ENCODE measurements at regions not wholly inside any gene's neighbourhood (a gene's known extent, or its start where the extent isn't known, plus 50 kb on each side); places are given as distances from the start of the nearest gene placed in this dataset.

DNA sequence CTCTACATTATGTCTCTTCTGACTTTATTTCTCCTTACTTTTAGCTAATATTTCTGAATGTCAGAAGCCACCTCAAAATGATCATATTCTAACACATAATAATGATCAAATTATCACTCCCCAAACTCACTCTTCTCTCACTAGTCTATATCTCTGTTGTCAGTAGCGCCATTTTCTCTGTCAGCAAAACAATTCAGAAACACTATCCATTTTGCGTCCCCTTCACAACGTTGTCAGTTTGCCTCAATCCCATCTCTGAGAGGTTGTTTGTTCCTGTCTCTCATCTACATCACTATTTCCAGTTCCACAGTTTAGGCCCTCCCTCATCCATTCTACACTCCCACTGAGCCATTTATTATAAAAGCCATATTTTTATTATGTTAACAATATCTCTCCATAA is 1376.3 kb upstream of the ACVR2A start:
- DNase-seq: no peak
- H3K9me3 ChIP-seq (ENCODE audit: control extremely low read depth in 1 of 5, control insufficient read depth in 4 of 5, insufficient read depth in 2 of 5, low read depth in 1 of 5, low read length in 4 of 5): peaks cover 0 to 3% (median 0%) of the 10 kb centered on the region in 5 experiments
- no peak overlapping the region for H3K27ac ChIP-seq (ENCODE audit: insufficient read depth in 1 of 2, low read depth in 1 of 2, low read length in 2 of 2, poor library complexity in 1 of 2, severe bottlenecking in 2 of 2)
- POLR2A ChIA-PET: no interaction called here
- no peak overlapping the region for H3K4me3 ChIP-seq (ENCODE audit: control insufficient read depth in 1 of 7, extremely low read depth in 1 of 7, insufficient read depth in 4 of 7, low read depth in 2 of 7, low read length in 6 of 7)
- H3K27me3 ChIP-seq (replicated peaks in 2 of 5; ENCODE audit: control insufficient read depth in 4 of 5, insufficient read depth in 5 of 5, low read length in 4 of 5): no peaks in the 10 kb centered on the region
- WGBS (ENCODE audit: insufficient coverage): 97% methylated on average over 3 of the region's 3 CpGs
- no peaks in the 10 kb centered on the region for H3K36me3 ChIP-seq (ENCODE audit: control insufficient read depth in 4 of 4, insufficient read depth in 4 of 4, low read length in 3 of 4)
- CTCF ChIA-PET: no interaction called here
- no peaks in the 10 kb centered on the region for H3K4me1 ChIP-seq (ENCODE audit: control extremely low read depth in 1 of 4, control insufficient read depth in 4 of 4, insufficient read depth in 4 of 4, low read length in 3 of 4)

DNA sequence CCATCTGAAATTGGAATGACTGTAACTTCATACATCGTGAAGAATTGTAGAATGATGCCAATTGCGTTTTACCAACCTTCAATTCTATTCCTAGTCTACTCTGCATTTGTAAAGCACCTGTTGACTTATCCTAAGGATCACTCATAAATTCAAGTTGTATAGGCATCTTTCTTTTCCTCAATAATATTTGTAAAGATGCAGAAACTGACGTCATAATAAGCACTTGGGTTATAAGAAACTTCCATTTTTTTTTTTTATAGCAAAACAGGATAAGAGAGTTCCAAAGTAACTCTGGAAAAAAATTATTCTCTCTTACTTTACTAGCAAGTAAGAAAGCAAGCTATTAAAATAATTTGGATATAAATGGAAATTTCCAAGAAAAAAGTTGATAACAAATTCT is 1377.4 kb upstream of the ACVR2A start:
- H3K4me3 ChIP-seq (ENCODE audit: control insufficient read depth in 1 of 7, extremely low read depth in 1 of 7, insufficient read depth in 4 of 7, low read depth in 2 of 7, low read length in 6 of 7): no peak overlapping the region
- no peak overlapping the region for H3K27ac ChIP-seq (ENCODE audit: insufficient read depth in 1 of 2, low read depth in 1 of 2, low read length in 2 of 2, poor library complexity in 1 of 2, severe bottlenecking in 2 of 2)
- no peak for DNase-seq
- H3K4me1 ChIP-seq (ENCODE audit: control extremely low read depth in 1 of 4, control insufficient read depth in 4 of 4, insufficient read depth in 4 of 4, low read length in 3 of 4): no peaks in the 10 kb centered on the region
- H3K36me3 ChIP-seq (ENCODE audit: control insufficient read depth in 4 of 4, insufficient read depth in 4 of 4, low read length in 3 of 4): no peaks in the 10 kb centered on the region
- H3K27me3 ChIP-seq (replicated peaks in 2 of 5; ENCODE audit: control insufficient read depth in 4 of 5, insufficient read depth in 5 of 5, low read length in 4 of 5): no peaks in the 10 kb centered on the region
- CTCF ChIA-PET: no interaction called here
- POLR2A ChIA-PET: no interaction called here
- WGBS (ENCODE audit: insufficient coverage): 92% methylated on average over 2 of the region's 3 CpGs
- peaks cover 0 to 3% (median 0%) of the 10 kb centered on the region in 5 experiments for H3K9me3 ChIP-seq (ENCODE audit: control extremely low read depth in 1 of 5, control insufficient read depth in 4 of 5, insufficient read depth in 2 of 5, low read depth in 1 of 5, low read length in 4 of 5)

DNA sequence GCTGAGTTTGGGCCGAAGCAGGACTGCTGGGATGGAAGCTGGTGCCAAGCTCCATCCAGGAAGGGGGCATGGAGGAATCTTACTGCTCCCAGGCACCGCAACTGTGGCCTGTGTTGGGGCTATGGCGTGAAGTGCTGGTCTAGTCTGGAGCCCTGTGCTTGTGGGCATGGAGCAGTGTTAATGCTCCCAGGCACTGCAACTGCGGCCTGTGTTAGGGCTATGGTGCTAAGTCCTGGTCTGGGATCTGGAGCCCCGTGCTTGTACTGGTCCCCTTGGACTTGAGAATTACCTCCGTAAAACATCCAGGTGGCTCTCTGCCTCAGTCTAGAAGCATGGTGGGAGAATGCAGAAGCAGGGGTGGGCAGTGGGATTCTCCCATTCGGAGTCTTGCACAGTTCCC is 1379.4 kb upstream of the ACVR2A start:
- no peak for DNase-seq
- POLR2A ChIA-PET: no interaction called here
- Histone ChIP-seq H3K27ac (ENCODE audit: insufficient read depth in 1 of 2, low read depth in 1 of 2, low read length in 2 of 2, poor library complexity in 1 of 2, severe bottlenecking in 2 of 2) (no peak overlapping the region), H3K9me3 (ENCODE audit: control extremely low read depth in 1 of 5, control insufficient read depth in 4 of 5, insufficient read depth in 2 of 5, low read depth in 1 of 5, low read length in 4 of 5) (peaks cover 0 to 3% (median 0%) of the 10 kb centered on the region in 5 experiments), H3K4me1 (ENCODE audit: control extremely low read depth in 1 of 4, control insufficient read depth in 4 of 4, insufficient read depth in 4 of 4, low read length in 3 of 4) (no peaks in the 10 kb centered on the region), H3K27me3 (replicated peaks in 2 of 5; ENCODE audit: control insufficient read depth in 4 of 5, insufficient read depth in 5 of 5, low read length in 4 of 5) (no peaks in the 10 kb centered on the region), H3K36me3 (ENCODE audit: control insufficient read depth in 4 of 4, insufficient read depth in 4 of 4, low read length in 3 of 4) (no peaks in the 10 kb centered on the region), H3K4me3 (ENCODE audit: control insufficient read depth in 1 of 7, extremely low read depth in 1 of 7, insufficient read depth in 4 of 7, low read depth in 2 of 7, low read length in 6 of 7) (no peak overlapping the region)
- CTCF ChIA-PET: interaction anchor here (0.6 kb wide), 1 partner anchor 20 kb away, joined by 3 read pairs; no protein-coding TSS in a partner anchor
- 94% methylated on average over 6 of the region's 7 CpGs for WGBS (ENCODE audit: insufficient coverage)

DNA sequence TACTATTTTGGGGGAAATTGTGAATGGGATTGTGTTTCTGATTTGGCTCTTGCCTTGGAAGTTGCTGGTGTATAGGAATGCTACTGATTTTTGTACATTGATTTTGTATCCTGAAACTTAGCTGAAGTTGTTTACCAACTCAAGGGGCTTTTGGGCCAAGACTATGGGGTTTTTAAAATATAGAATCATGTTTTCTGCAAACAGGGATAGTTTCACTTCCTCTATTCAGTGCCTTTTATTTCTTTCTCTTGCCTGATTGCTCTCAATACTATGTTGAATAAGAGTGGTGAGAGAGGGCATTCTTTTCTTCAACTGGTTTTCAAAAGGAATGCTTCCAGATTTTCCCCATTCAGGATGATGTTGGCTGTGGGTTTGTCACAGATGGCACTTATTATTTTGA is 1383.8 kb upstream of the ACVR2A start:
- no peak overlapping the region for H3K4me3 ChIP-seq (ENCODE audit: control insufficient read depth in 1 of 7, extremely low read depth in 1 of 7, insufficient read depth in 4 of 7, low read depth in 2 of 7, low read length in 6 of 7)
- ChIA-PET CTCF (interaction anchor here (1.2 kb wide), 1 partner anchor 20 kb away, joined by 3 read pairs; no protein-coding TSS in a partner anchor), POLR2A (no interaction called here)
- no peaks in the 10 kb centered on the region for H3K4me1 ChIP-seq (ENCODE audit: control extremely low read depth in 1 of 4, control insufficient read depth in 4 of 4, insufficient read depth in 4 of 4, low read length in 3 of 4)
- no peak for DNase-seq
- no peak overlapping the region for H3K27ac ChIP-seq (ENCODE audit: insufficient read depth in 1 of 2, low read depth in 1 of 2, low read length in 2 of 2, poor library complexity in 1 of 2, severe bottlenecking in 2 of 2)
- peaks cover 0 to 17% (median 4%) of the 10 kb centered on the region in 5 experiments for H3K9me3 ChIP-seq (ENCODE audit: control extremely low read depth in 1 of 5, control insufficient read depth in 4 of 5, insufficient read depth in 2 of 5, low read depth in 1 of 5, low read length in 4 of 5)
- H3K36me3 ChIP-seq (ENCODE audit: control insufficient read depth in 4 of 4, insufficient read depth in 4 of 4, low read length in 3 of 4): no peaks in the 10 kb centered on the region
- H3K27me3 ChIP-seq (replicated peaks in 2 of 5; ENCODE audit: control insufficient read depth in 4 of 5, insufficient read depth in 5 of 5, low read length in 4 of 5): no peaks in the 10 kb centered on the region

DNA sequence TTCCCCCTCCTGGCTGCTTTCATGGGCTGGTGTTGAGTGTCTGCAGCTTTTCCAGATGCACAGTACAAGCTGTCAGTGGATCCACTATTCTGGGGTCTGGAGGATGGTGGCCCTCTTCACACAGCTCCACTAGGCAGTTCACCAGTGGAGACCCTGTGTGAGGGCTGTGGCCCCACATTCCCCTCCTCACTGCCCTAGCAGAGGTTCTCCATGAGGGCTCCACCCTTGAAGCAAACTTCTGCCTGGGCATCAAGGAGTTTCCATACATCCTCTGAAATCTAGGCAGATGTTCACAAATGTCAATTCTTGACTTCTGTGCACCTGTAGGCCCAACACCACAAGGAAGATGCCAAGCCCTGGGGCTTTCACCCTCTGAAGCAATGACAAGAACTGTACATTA is 1386.2 kb upstream of the ACVR2A start:
- no peaks in the 10 kb centered on the region for H3K27me3 ChIP-seq (replicated peaks in 2 of 5; ENCODE audit: control insufficient read depth in 4 of 5, insufficient read depth in 5 of 5, low read length in 4 of 5)
- ChIA-PET CTCF (no interaction called here), POLR2A (no interaction called here)
- DNase-seq: no peak
- H3K9me3 ChIP-seq (ENCODE audit: control extremely low read depth in 1 of 5, control insufficient read depth in 4 of 5, insufficient read depth in 2 of 5, low read depth in 1 of 5, low read length in 4 of 5): peaks cover 0 to 14% (median 4%) of the 10 kb centered on the region in 5 experiments
- H3K36me3 ChIP-seq (ENCODE audit: control insufficient read depth in 4 of 4, insufficient read depth in 4 of 4, low read length in 3 of 4): no peaks in the 10 kb centered on the region
- no peaks in the 10 kb centered on the region for H3K4me1 ChIP-seq (ENCODE audit: control extremely low read depth in 1 of 4, control insufficient read depth in 4 of 4, insufficient read depth in 4 of 4, low read length in 3 of 4)
- H3K27ac ChIP-seq (ENCODE audit: insufficient read depth in 1 of 2, low read depth in 1 of 2, low read length in 2 of 2, poor library complexity in 1 of 2, severe bottlenecking in 2 of 2): no peak overlapping the region
- no peak overlapping the region for H3K4me3 ChIP-seq (ENCODE audit: control insufficient read depth in 1 of 7, extremely low read depth in 1 of 7, insufficient read depth in 4 of 7, low read depth in 2 of 7, low read length in 6 of 7)

DNA sequence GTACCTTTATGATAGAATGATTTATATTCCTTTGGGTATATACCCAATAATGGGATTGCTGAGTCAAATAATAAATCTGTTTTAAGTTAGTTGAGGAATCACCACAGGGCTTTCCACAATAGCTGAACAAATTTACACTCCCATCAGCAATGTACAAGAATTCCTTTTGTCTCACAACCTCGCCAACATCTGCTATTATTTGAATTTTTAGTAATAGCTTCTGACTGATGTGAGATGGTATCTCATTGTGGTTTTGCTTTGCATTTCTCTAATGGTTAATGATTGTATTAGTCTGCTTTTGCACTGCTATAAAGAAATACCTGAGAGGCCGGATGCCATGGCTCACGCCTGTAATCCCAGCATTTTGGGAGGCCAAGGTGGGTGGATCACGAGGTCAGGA is 1387.6 kb upstream of the ACVR2A start:
- no peak overlapping the region for H3K27ac ChIP-seq (ENCODE audit: insufficient read depth in 1 of 2, low read depth in 1 of 2, low read length in 2 of 2, poor library complexity in 1 of 2, severe bottlenecking in 2 of 2)
- H3K4me1 ChIP-seq (ENCODE audit: control extremely low read depth in 1 of 4, control insufficient read depth in 4 of 4, insufficient read depth in 4 of 4, low read length in 3 of 4): no peaks in the 10 kb centered on the region
- no peak overlapping the region for H3K4me3 ChIP-seq (ENCODE audit: control insufficient read depth in 1 of 7, extremely low read depth in 1 of 7, insufficient read depth in 4 of 7, low read depth in 2 of 7, low read length in 6 of 7)
- DNase-seq: no peak
- H3K36me3 ChIP-seq (ENCODE audit: control insufficient read depth in 4 of 4, insufficient read depth in 4 of 4, low read length in 3 of 4): no peaks in the 10 kb centered on the region
- H3K27me3 ChIP-seq (replicated peaks in 2 of 5; ENCODE audit: control insufficient read depth in 4 of 5, insufficient read depth in 5 of 5, low read length in 4 of 5): no peaks in the 10 kb centered on the region
- ChIA-PET POLR2A (no interaction called here), CTCF (interaction anchor here (0.6 kb wide), 1 partner anchor 51 kb away, joined by 3 read pairs; no protein-coding TSS in a partner anchor)
- no CpG with 5 or more reads among the region's 4 CpGs for WGBS (ENCODE audit: insufficient coverage)
- peaks cover 0 to 14% (median 4%) of the 10 kb centered on the region in 5 experiments for H3K9me3 ChIP-seq (ENCODE audit: control extremely low read depth in 1 of 5, control insufficient read depth in 4 of 5, insufficient read depth in 2 of 5, low read depth in 1 of 5, low read length in 4 of 5)

DNA sequence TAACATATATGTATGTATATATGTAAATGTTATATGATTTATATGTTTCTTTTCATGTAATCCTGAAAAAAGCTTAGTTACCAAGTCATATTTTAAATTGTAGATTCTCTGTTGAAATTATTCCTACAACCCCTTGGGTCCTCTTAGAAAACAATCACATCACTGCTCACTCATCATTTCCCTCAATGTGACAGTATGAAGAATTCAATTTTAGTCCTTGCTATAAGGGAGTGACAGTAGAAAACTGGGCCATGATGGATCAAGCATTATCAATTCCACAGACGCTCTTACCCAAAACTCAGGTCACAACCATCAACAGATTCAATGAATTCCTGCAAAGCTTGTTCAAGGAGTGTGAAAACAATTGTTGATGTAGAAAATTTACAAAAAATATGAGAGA is 1389.5 kb upstream of the ACVR2A start:
- H3K27me3 ChIP-seq (replicated peaks in 2 of 5; ENCODE audit: control insufficient read depth in 4 of 5, insufficient read depth in 5 of 5, low read length in 4 of 5): no peaks in the 10 kb centered on the region
- peaks cover 0 to 14% (median 2%) of the 10 kb centered on the region in 5 experiments for H3K9me3 ChIP-seq (ENCODE audit: control extremely low read depth in 1 of 5, control insufficient read depth in 4 of 5, insufficient read depth in 2 of 5, low read depth in 1 of 5, low read length in 4 of 5)
- ChIA-PET POLR2A (no interaction called here), CTCF (interaction anchor here (1.0 kb wide), 1 partner anchor 48 kb away, joined by 3 read pairs; no protein-coding TSS in a partner anchor)
- DNase-seq: no peak
- no peaks in the 10 kb centered on the region for H3K4me1 ChIP-seq (ENCODE audit: control extremely low read depth in 1 of 4, control insufficient read depth in 4 of 4, insufficient read depth in 4 of 4, low read length in 3 of 4)
- no peak overlapping the region for H3K4me3 ChIP-seq (ENCODE audit: control insufficient read depth in 1 of 7, extremely low read depth in 1 of 7, insufficient read depth in 4 of 7, low read depth in 2 of 7, low read length in 6 of 7)
- no peaks in the 10 kb centered on the region for H3K36me3 ChIP-seq (ENCODE audit: control insufficient read depth in 4 of 4, insufficient read depth in 4 of 4, low read length in 3 of 4)
- no peak overlapping the region for H3K27ac ChIP-seq (ENCODE audit: insufficient read depth in 1 of 2, low read depth in 1 of 2, low read length in 2 of 2, poor library complexity in 1 of 2, severe bottlenecking in 2 of 2)
- WGBS (ENCODE audit: insufficient coverage): no CpG with 5 or more reads among the region's 1 CpG

Data from common myeloid progenitor, CD34-positive (primary cell).